ENCODE measurements at regions not wholly inside any gene's neighbourhood (a gene's known extent, or its start where the extent isn't known, plus 50 kb on each side); places are given as distances from the start of the nearest gene placed in this dataset.

DNA sequence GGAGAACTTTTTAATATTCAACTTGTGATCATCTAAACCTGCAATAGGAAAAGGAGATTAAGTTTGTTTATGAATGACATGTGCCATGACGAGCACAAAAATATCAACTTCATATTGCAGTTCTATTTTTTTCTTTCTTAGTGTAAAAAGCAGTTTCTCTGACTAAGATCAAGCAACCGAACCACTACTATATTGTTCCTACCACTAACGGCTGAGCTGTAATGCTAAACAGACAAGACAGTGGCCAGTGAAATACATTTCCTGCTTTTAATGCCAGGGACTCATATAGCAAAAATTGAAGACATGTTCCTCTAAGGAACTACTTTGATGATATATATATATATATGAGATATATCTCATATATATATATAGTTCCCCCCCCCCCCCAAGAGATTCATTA lies 1705.6 kb upstream of the TMEFF2 start:
- no peak for TF ChIP-seq ZBTB48 (tag by site-specific recombination; IDR thresholded peaks at IDR 0.05)
- TF ChIP-seq, protein P1, sequence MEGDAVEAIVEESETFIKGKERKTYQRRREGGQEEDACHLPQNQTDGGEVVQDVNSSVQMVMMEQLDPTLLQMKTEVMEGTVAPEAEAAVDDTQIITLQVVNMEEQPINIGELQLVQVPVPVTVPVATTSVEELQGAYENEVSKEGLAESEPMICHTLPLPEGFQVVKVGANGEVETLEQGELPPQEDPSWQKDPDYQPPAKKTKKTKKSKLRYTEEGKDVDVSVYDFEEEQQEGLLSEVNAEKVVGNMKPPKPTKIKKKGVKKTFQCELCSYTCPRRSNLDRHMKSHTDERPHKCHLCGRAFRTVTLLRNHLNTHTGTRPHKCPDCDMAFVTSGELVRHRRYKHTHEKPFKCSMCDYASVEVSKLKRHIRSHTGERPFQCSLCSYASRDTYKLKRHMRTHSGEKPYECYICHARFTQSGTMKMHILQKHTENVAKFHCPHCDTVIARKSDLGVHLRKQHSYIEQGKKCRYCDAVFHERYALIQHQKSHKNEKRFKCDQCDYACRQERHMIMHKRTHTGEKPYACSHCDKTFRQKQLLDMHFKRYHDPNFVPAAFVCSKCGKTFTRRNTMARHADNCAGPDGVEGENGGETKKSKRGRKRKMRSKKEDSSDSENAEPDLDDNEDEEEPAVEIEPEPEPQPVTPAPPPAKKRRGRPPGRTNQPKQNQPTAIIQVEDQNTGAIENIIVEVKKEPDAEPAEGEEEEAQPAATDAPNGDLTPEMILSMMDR (tag by site-specific recombination; IDR thresholded peaks at IDR 0.05): no peak
- TF ChIP-seq, protein P2, sequence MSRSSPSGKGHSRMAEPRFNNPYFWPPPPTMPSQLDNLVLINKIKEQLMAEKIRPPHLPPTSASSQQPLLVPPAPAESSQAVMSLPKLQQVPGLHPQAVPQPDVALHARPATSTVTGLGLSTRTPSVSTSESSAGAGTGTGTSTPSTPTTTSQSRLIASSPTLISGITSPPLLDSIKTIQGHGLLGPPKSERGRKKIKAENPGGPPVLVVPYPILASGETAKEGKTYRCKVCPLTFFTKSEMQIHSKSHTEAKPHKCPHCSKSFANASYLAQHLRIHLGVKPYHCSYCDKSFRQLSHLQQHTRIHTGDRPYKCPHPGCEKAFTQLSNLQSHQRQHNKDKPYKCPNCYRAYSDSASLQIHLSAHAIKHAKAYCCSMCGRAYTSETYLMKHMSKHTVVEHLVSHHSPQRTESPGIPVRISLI (tag by site-specific recombination; IDR thresholded peaks at IDR 0.05): no peak
- no peak for TF ChIP-seq YY1 (tag by site-specific recombination; IDR thresholded peaks at IDR 0.05)
- TF ChIP-seq, protein P3, sequence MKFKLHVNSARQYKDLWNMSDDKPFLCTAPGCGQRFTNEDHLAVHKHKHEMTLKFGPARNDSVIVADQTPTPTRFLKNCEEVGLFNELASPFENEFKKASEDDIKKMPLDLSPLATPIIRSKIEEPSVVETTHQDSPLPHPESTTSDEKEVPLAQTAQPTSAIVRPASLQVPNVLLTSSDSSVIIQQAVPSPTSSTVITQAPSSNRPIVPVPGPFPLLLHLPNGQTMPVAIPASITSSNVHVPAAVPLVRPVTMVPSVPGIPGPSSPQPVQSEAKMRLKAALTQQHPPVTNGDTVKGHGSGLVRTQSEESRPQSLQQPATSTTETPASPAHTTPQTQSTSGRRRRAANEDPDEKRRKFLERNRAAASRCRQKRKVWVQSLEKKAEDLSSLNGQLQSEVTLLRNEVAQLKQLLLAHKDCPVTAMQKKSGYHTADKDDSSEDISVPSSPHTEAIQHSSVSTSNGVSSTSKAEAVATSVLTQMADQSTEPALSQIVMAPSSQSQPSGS (tag by site-specific recombination; IDR thresholded peaks at IDR 0.05; ENCODE audit: low read depth): no peak
- TF ChIP-seq BCL11A (tag by site-specific recombination; IDR thresholded peaks at IDR 0.05; ENCODE audit: low read depth): no peak
- TF ChIP-seq ZNF558 (tag by site-specific recombination; IDR thresholded peaks at IDR 0.05): no peak
- TF ChIP-seq ZNF792 (tag by site-specific recombination; IDR thresholded peaks at IDR 0.05): no peak
- TF ChIP-seq, protein P4, sequence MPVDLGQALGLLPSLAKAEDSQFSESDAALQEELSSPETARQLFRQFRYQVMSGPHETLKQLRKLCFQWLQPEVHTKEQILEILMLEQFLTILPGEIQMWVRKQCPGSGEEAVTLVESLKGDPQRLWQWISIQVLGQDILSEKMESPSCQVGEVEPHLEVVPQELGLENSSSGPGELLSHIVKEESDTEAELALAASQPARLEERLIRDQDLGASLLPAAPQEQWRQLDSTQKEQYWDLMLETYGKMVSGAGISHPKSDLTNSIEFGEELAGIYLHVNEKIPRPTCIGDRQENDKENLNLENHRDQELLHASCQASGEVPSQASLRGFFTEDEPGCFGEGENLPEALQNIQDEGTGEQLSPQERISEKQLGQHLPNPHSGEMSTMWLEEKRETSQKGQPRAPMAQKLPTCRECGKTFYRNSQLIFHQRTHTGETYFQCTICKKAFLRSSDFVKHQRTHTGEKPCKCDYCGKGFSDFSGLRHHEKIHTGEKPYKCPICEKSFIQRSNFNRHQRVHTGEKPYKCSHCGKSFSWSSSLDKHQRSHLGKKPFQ (tag by site-specific recombination; IDR thresholded peaks at IDR 0.05): no peak
- no peak for TF ChIP-seq KLF8 (tag by site-specific recombination; IDR thresholded peaks at IDR 0.05)
- no peak for TF ChIP-seq ZBTB17 (tag by site-specific recombination; IDR thresholded peaks at IDR 0.05)
